ENCODE measurements at regions not wholly inside any gene's neighbourhood (a gene's known extent, or its start where the extent isn't known, plus 50 kb on each side); places are given as distances from the start of the nearest gene placed in this dataset.

- Histone ChIP-seq H3K4me3 (replicated peaks in 1 of 3; ENCODE audit: insufficient read depth in 1 of 3, low read depth in 1 of 3, low read length in 3 of 3) (no peak overlapping the region), H3K4me2 (ENCODE audit: insufficient read depth, low read length) (no peak overlapping the region), H4K20me1 (replicated peaks; ENCODE audit: control insufficient read depth, extremely low read depth, insufficient read depth, low read length) (no peaks in the 10 kb centered on the region), H2AFZ (ENCODE audit: low read depth, low read length) (no peak overlapping the region), H3K79me2 (ENCODE audit: control insufficient read depth, insufficient read depth, low read length) (no peaks in the 10 kb centered on the region), H3K27me3 (ENCODE audit: control insufficient read depth in 2 of 2, insufficient read depth in 2 of 2, low read length in 2 of 2) (no peaks in the 10 kb centered on the region), H3K9me3 (replicated peaks; ENCODE audit: control insufficient read depth, insufficient read depth, low read length) (peaks cover 1% of the 10 kb centered on the region), H3K4me1 (ENCODE audit: control insufficient read depth, extremely low read depth, insufficient read depth, low read length) (no peaks in the 10 kb centered on the region), H3K27ac (ENCODE audit: insufficient read depth, low read depth, low read length) (no peak overlapping the region), H3K9me1 (replicated peaks; ENCODE audit: control insufficient read depth, extremely low read depth, insufficient read depth, low read length) (no peaks in the 10 kb centered on the region), H3K9ac (replicated peaks; ENCODE audit: extremely low read depth, insufficient read depth, low read length) (no peak overlapping the region), H3K36me3 (ENCODE audit: control insufficient read depth in 2 of 2, extremely low read depth in 1 of 2, insufficient read depth in 2 of 2, low read length in 2 of 2) (no peaks in the 10 kb centered on the region)
- dilution Hi-C loops (cut with MboI; ENCODE audit: extremely low pct_ligation_motif_present, low sequenced_read_pairs) = no loop called here
- POLR2A ChIA-PET = no interaction called here
- FAIRE-seq (no peak), DNase-seq (ENCODE audit: low read depth, low spot score) (no peak)
- TF ChIP-seq CTCF (IDR thresholded peaks at IDR 0.05; ENCODE audit: extremely low read depth in 1 of 2, insufficient read depth in 1 of 2, low read depth in 1 of 2, low read length in 2 of 2) = no peak
- TF ChIP-seq JUN (IDR thresholded peaks at IDR 0.05; ENCODE audit: borderline replicate concordance, insufficient read depth, insufficient read length, low read depth) = no peak
- TF ChIP-seq EZH2 (IDR thresholded peaks at IDR 0.05; ENCODE audit: borderline replicate concordance, low read depth, low read length, severe bottlenecking) = no peak
- no peak for TF ChIP-seq POLR2AphosphoS5 (IDR thresholded peaks at IDR 0.05; ENCODE audit: insufficient read depth, low read depth, low read length)
- no peak for TF ChIP-seq GATA2 (IDR thresholded peaks at IDR 0.05; ENCODE audit: insufficient read depth, insufficient read length, low read depth, low read length)
- no peak for TF ChIP-seq MAX (IDR thresholded peaks at IDR 0.05; ENCODE audit: insufficient read depth, insufficient read length)
- TF ChIP-seq FOS (IDR thresholded peaks at IDR 0.05; ENCODE audit: borderline replicate concordance, insufficient read depth, low read length) = no peak
- TF ChIP-seq MYC (IDR thresholded peaks at IDR 0.05; ENCODE audit: low read depth, low read length) = no peak
- TF ChIP-seq POLR2A (IDR thresholded peaks at IDR 0.05; ENCODE audit: low read depth, low read length) = no peak
- BruUV-seq (replicated peaks) = no TSS peak
- CTCF ChIA-PET = no interaction called here
- intact Hi-C loops (cut with micrococcal nuclease) = no loop called here
Measured at GRCh38 chr4:45539142-45539814, 584.6 kb downstream of the GABRG1 start.

Measured in endothelial cell of umbilical vein (primary cell).